UCSD-AML1 (cell line): ENCODE measurements at regions not wholly inside any gene's neighbourhood (a gene's known extent, or its start where the extent isn't known, plus 50 kb on each side); places are given as distances from the start of the nearest gene placed in this dataset.
"Not testable (repeated sequence)": the region's sequence is repeated elsewhere in the genome, so short reads cannot be mapped to it uniquely, and the experiment has no call there.

Experiments used
- DNase-seq: peaks from one replicate; lab custom pipeline; 2025; ENCODE audit not compliant: unreplicated experiment; lab: John Stamatoyannopoulos, UW

DNA sequence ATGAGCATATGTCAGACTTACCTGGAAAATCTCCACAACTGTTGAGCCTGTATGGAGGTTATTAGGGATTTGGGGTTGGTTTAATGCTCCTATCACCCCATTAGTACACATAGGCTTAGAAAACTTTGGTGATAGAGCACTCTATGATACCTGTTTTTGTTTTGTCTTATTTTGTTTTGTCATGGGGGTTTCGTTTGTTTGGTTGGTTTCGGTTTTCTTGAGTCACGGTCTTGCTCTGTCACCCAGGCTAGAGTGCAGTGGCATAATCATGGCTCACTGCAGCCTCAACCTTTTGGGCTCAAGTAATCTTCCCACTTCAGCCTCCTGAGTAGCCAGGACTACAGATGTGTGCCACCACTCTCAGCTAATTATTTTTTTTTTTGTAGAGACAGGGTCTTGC is 70.0 kb downstream of the MZT1 start:
- DNase-seq: no peak

- DNase-seq: no peak
Measured at GRCh38 chr13:72656357-72656756, 71.1 kb downstream of the MZT1 start.

DNA sequence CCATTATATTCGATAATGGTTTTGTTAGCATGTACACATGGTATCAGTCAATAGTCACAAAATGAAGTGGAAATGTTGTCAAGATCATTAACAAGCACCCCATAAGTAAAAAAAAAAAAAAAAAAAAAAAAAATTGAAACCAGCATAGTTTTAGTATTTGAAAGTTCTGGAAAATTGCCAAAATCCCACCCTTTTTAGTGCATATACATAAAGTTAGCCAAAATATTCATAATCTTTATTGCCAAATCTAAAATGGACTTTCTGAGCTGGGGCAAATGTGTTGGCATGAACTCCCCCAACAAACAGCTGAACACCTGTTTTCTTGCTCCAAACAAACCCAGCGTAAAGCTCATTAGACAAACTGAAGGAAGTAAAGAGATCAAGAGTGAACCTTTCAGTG is 73.9 kb downstream of the MZT1 start:
- DNase-seq: no peak

DNA sequence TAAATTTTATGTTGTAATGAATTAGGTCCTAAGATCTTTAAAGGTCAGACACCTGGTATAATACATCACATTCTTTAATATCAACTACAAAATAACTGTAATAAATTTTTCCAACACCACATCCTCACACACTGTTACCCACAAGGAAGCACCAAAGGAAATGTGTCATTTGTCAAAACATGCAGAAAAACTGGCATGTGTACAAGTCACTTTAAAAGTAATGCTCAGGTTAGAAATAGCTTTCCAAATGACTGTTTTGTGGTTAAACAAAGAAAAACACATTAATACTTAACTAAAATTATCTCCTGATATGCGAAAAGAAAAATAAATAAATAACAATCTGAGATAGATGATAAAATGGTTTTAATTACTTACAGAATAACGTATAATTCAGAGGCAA is 74.7 kb downstream of the MZT1 start:
- no peak for DNase-seq

DNA sequence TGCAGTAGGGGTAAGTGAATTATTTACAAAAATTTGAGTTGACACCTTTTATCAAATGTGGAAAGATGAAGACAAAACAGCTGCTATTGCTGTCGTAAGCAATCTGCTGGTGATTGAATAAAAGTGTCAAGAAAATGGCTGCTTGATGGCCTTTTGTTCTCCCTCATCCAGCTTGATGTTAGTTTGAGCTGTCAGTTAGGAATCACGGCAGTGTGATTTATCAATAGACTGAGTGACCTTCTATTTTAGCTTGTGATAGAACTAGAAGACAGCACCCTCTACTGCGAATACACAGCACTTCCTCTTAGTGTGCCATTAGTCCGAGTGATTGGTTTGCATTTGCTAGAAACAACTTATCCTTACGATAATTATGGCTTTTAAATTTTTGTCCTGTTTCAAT is 76.3 kb downstream of the MZT1 start:
- DNase-seq: no peak

DNA sequence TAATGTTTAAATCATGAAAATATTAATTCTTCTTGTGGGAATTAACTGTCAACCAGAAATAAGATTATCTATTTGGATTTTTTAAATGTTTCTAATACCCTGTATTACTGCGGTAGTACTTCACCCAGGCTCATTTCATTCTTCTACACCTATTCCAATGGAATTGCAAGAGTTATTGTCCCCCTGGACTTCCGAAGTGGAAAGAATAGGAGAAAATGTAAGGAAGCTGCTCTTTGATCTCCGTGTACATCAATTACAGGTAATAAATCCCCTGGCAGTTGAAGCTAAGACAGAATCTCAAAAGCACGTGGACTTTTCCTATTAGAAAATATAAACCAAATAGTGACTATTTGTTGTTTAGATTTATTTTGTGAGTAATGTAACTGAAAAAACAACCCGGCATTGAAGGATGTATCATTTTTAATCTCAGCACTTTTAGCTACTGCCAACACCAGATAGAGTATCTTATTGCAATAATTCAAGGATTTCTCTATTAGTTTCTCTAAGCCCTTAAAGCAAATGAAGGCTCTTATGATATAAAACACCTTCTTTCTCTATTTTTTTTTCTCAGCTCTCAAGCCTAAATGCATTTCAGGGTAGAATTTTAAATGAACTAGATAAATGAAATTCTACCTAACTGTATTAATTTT is 77.3 kb downstream of the MZT1 start:
- no peak for DNase-seq

DNA sequence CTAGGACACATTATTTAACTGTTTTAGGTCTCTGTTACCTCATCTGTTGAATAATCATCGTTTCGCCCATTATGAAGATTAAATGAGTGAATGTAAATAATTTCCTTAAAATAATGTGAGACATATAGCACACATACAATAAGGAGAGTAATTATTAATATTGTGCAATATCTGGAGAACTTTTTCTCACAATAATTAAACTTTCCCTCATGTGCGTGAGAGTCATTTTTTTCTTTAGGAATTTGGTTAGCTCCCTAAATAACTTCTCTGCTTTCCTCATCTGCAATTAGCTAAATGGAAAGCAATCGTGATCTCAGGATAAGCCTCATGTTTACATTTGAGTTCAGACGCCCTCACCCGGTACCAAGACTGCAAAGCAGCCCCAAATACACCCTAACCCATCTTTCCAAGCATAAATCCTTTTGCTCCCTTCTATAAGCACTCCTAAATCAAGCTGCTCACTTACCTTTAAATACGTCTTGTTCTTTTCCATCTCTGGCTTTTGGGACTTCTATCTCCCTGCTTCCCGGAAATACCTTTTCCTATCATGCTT is 78.8 kb downstream of the MZT1 start:
- DNase-seq: no peak

DNA sequence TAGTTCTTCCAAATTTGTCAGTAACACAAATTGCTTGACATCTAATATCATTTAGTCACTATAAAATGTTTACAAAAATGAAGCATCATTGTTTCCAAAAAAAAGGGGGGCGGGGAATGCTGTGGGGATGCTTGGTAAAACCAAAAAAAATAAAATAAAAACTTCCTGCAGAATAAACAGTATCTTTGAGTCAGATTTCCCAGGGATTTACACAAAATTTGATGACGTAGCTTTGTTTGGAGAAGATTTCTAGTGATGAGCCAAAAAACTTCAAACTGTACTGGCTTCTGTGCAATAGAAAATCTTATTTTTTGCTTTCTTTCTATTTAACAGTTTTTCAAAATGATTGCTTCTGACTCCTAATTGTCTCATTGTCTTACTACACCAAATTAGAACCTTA is 80.0 kb downstream of the MZT1 start:
- no peak for DNase-seq

- DNase-seq: no peak
Measured at GRCh38 chr13:72645521-72645920, 81.9 kb downstream of the MZT1 start.

DNA sequence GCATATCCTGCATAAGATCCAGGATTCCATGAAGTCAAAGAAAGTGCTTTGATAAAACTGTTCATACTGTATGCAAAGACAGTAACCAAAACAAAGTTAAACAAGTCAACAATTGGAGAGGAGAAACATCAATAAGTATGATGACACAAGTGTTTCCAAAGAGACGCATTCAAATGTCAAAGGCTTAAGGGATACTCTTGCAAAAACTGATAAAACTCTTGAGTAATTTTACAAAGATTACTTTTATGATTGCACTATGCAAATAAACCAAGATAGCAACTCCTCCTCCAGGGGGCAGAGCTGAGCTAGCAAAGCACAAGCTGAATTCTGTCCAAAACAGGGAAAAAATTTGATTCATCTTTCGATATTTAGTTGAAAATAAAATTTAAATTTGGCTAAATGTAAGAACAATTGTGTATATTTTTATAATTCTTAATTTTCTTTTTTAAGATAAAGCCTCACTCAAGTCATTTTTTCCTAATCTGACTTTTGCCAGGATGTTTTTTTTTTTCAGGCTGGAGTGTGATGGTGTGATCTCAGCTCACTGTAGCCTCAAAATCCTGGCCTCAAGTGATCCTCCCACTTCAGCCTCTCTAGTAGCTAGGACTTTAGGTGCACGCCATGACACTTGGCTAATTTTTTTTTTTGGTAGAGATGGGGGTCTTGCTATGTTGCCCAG is 84.0 kb downstream of the MZT1 start:
- peak; percentile 32 for DNase-seq

DNA sequence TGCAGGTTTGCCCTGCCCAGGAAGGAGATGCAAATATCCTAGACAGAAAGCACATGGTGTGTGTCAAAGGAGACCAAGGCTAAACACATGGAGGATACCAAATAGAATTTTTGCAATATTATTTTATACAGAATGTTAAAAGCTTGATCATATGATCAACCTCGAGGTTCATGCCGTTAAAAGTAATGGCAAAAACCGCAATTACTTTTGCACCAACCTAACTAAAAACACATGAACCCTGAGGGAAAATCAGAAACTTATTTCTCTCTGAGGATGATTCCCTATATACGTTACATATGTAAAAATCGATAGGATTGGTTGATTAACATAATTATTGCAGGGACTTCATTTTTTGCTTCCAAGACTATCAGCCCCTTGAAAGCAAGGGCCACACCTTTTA is 88.1 kb downstream of the MZT1 start:
- no peak for DNase-seq

DNA sequence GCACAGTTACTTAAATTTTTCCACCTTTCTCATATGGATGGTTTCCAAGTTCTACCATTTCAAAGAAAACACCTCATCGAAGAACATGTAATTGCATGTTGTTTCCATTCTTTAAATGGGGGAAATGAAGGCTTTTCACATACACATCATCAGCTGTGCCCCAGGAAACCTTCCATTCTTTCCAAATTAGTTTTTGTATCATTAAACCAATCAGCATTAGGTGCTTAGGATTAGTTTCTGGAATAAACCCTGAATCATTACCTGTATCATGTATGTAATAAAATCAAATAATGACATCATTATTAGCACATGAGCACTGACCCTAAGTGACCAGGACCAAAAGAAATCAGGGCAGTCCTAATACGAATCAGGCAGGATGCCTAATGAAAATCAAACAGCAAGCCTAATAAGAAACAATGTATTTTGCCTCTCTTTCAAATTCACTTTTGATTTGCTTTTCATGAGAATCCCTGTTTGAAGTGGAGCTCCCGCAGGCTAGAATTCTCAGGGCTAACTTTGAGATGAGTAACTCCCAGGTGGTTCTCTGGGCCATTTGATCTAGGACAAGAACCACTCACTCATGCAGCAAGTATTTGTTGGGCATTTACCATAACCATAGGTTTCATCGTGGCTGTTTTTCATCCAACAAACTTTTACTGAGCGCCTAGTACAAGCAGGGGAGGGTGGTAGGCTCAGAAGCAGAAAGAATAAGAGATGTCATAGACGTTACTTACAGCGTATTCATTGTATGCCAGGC is 89.2 kb downstream of the MZT1 start:
- DNase-seq: no peak

GRCh38 chr13:72637561-72637960 is 89.9 kb downstream of the MZT1 start:
- no peak for DNase-seq

- no peak for DNase-seq
Measured at GRCh38 chr13:72634859-72635258, 92.6 kb downstream of the MZT1 start.

- DNase-seq: no peak
Measured at GRCh38 chr13:72622546-72622945, 104.9 kb downstream of the MZT1 start.

DNA sequence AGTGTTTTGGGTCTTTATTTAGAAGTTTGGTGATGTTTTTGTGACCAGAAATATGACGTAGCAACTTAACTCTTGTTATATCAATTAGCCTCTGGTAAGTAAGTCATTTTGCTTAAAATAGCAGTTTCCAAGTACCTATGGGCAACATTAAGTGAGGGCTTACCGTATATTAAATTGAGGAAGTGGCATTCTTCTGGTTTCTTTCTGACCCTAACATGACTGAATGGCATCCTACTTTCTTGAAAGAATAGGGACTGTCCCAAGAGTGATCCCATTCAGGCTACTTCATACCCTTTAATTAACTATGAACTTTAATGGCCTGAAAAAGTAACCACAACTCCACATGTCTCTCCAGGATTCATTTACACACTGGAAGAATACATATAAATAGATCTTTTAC is 106.6 kb downstream of the MZT1 start:
- DNase-seq: no peak

GRCh38 chr13:72617951-72618350 is 109.5 kb downstream of the MZT1 start:
- no peak for DNase-seq

GRCh38 chr13:72617186-72617585 is 110.2 kb downstream of the MZT1 start:
- no peak for DNase-seq

GRCh38 chr13:72610251-72610891 is 117.1 kb downstream of the MZT1 start:
- not testable (repeated sequence) for DNase-seq

DNA sequence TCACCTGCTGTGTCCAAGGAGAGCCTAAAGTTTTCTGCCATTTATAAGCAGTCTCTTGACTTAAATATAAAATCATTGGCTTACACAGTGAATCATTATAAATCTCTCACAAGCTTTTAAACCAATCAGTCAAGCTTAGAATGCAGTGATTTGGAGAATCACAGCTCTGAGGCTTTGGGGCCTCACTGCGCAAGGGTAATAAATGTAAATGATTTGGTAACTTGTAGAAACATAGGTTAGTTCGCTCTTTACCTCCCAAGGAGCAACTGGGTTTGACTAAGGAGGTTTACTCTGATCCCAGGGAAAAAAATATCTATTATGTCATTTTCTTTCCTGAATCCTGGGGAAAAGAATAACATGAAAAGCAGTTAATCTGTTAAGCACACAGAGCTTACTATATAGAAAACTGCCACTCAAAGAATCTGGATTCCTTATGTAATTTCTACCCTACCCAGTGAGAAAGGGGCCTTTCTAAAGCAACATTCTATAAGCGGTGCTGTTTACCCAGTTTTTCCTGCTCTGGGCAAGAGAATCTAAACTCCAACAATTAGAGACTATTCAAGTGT is 128.2 kb downstream of the MZT1 start:
- no peak for DNase-seq

DNA sequence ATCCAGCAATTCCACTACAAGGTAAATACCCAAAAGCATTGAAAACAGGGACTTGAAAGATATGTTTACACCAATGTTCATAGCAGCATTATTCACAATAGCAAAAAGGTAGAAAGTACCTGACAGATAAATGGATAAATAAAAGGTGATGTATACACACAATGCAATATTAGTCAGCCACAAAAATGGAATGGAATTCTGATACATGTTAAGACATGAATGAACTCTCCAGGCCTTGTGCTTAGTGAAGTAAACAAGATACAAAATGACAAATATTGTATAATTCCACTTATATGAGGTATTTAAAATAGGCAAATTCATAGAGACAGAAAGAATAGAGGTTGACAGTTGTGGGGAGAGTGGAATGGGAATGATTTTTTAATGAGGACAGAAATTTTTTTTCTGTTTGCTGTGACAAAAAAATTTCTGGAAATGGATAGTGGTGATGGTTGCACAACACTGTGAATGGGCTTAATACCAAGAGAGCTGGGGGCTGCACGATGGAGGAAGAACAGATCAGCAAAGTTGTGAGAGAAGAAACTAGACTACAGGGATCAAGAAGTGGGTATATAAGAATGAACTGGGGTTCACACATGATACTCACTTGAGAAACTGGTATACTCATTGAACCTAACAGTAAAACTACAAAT is 137.2 kb downstream of the MZT1 start:
- no peak for DNase-seq
